Gastroesophageal sphincter (tissue), 4 donors: ENCODE measurements at regions not wholly inside any gene's neighbourhood (a gene's known extent, or its start where the extent isn't known, plus 50 kb on each side); places are given as distances from the start of the nearest gene placed in this dataset.

Experiments used
- ATAC-seq: fragments of 150-250 bp; one replicate; pipeline ENCODE4 v1.9.1; 2016; ENCODE audit warnings: mild to moderate bottlenecking, moderate library complexity
- H3K27ac ChIP-seq, 4 donors: fragments of 200-600 bp; sonication (generic) in 3 of 4; 1 replicate in 3 of 4; 2 replicates in 1 of 4; pipeline ENCODE4 v1.5.1; 2016 to 2019
- H3K27me3 ChIP-seq: fragments of 200-600 bp; sonication (generic); one replicate; pipeline ENCODE4 v1.5.1; 2019
- H3K36me3 ChIP-seq, 2 donors: fragments of 200-600 bp; sonication (generic); one replicate each; pipeline ENCODE4 v1.5.1; 2019; ENCODE audit warnings: control low read depth in 1 of 2
- H3K4me1 ChIP-seq, 3 donors: fragments of 200-600 bp; sonication (generic); 1 replicate in 2 of 3; 2 replicates in 1 of 3; pipeline ENCODE4 v1.5.1; 2016 to 2019; ENCODE audit warnings: control low read depth in 2 of 3
- H3K4me3 ChIP-seq, 2 donors: fragments of 200-600 bp; sonication (generic); one replicate each; pipeline ENCODE4 v1.5.1; 2019; ENCODE audit warnings: mild to moderate bottlenecking in 1 of 2, moderate library complexity in 1 of 2
- H3K9me3 ChIP-seq, 3 donors: fragments of 200-600 bp; sonication (generic); one replicate each; pipeline ENCODE4 v1.5.1; 2017 to 2019; ENCODE audit warnings: control low read depth in 2 of 3
- CTCF ChIP-seq, 4 experiments: fragments of 200-600 bp in 2 of 4; fragments of 450-650 bp in 2 of 4; sonication (generic) in 1 of 4; IDR thresholded peaks; one replicate each; pipeline ENCODE4 v1.5.1; 2017 to 2019; ENCODE audit warnings: antibody characterized with exemption in 4 of 4, mild to moderate bottlenecking in 2 of 4, moderate library complexity in 2 of 4
- EP300 ChIP-seq: sonication (generic); formaldehyde crosslinking; IDR thresholded peaks from one replicate; pipeline ENCODE4 v1.6.1; 2017; ENCODE audit warnings: antibody characterized with exemption, mild to moderate bottlenecking
- POLR2A ChIP-seq, 2 donors: fragments of 450-650 bp; IDR thresholded peaks; one replicate each; pipeline ENCODE4 v1.6.1; 2017; ENCODE audit warnings: antibody characterized with exemption in 2 of 2, mild to moderate bottlenecking in 2 of 2, moderate library complexity in 1 of 2
- POLR2AphosphoS5 ChIP-seq: sonication (generic); formaldehyde crosslinking; IDR thresholded peaks from one replicate; pipeline ENCODE4 v1.6.1; 2017; ENCODE audit warnings: antibody characterized with exemption
- whole genome bisulfite sequencing, 2 donors: methylation state at CpG; one replicate each; pipeline ENCODE4 v1.1.5; 2018; ENCODE audit warnings: low coverage in 1 of 2; 5-methylcytosine and 5-hydroxymethylcytosine counted together

GRCh38 chr21:39029900-39030884, 153.1 kb downstream of the PSMG1 start:
- TF ChIP-seq CTCF (IDR thresholded peaks at IDR 0.05), result no peak
- no peak for TF ChIP-seq POLR2A (IDR thresholded peaks at IDR 0.05)
- TF ChIP-seq POLR2AphosphoS5, result no peak
- TF ChIP-seq EP300, result no peak
- no peaks in the 10 kb centered on the region for H3K27me3 ChIP-seq
- no peak overlapping the region for H3K27ac ChIP-seq
- H3K36me3 ChIP-seq, result no peaks in the 10 kb centered on the region
- no peak overlapping the region for H3K4me3 ChIP-seq
- WGBS, 2 donors, result 74 to 85% methylated on average over 5 to 11 of the region's 14 CpGs
- H3K4me1 ChIP-seq, result no peaks in the 10 kb centered on the region
- peaks cover 0 to 19% (median 0%) of the 10 kb centered on the region in 3 donors for H3K9me3 ChIP-seq
- no peak for ATAC-seq

GRCh38 chr21:39029086-39029755, 154.0 kb downstream of the PSMG1 start:
- ATAC-seq, result no peak
- Histone ChIP-seq H3K9me3 (peaks cover 0 to 22% (median 0%) of the 10 kb centered on the region in 3 donors), H3K36me3 (no peaks in the 10 kb centered on the region), H3K27me3 (no peaks in the 10 kb centered on the region), H3K4me3 (no peak overlapping the region), H3K4me1 (no peaks in the 10 kb centered on the region), H3K27ac (no peak overlapping the region)
- TF ChIP-seq EP300 (no peak), CTCF (IDR thresholded peaks at IDR 0.05) (no peak)
- 44 to 51% methylated on average over 5 to 6 of the region's 7 CpGs for WGBS, 2 donors

GRCh38 chr21:39025198-39025597, 158.1 kb downstream of the PSMG1 start:
- no peak for TF ChIP-seq EP300
- no peak for TF ChIP-seq POLR2AphosphoS5
- no peak for TF ChIP-seq CTCF (IDR thresholded peaks at IDR 0.05)
- no peak for TF ChIP-seq POLR2A (IDR thresholded peaks at IDR 0.05)
- Histone ChIP-seq H3K9me3 (peaks cover 0 to 22% (median 0%) of the 10 kb centered on the region in 3 donors), H3K4me3 (no peak overlapping the region), H3K27ac (no peak overlapping the region), H3K27me3 (no peaks in the 10 kb centered on the region), H3K4me1 (peaks cover 4 to 33% (median 21%) of the 10 kb centered on the region in 3 donors), H3K36me3 (no peaks in the 10 kb centered on the region)
- ATAC-seq, result no peak
- 92% methylated on average over 5 of the region's 5 CpGs; no CpG with 5 or more reads in 1 of the 2 donors for WGBS, 2 donors

GRCh38 chr21:39024538-39024937, 158.7 kb downstream of the PSMG1 start:
- H3K4me1 ChIP-seq, result peaks cover 4 to 33% (median 21%) of the 10 kb centered on the region in 3 donors
- TF ChIP-seq POLR2A (IDR thresholded peaks at IDR 0.05) (no peak), EP300 (no peak), POLR2AphosphoS5 (no peak), CTCF (IDR thresholded peaks at IDR 0.05) (no peak)
- 85 to 89% methylated on average over 2 of the region's 2 CpGs for WGBS, 2 donors
- peak overlapping the region in 1 of 4 donors; percentile 75 for H3K27ac ChIP-seq
- peaks cover 0 to 22% (median 0%) of the 10 kb centered on the region in 3 donors for H3K9me3 ChIP-seq
- no peaks in the 10 kb centered on the region for H3K36me3 ChIP-seq
- H3K4me3 ChIP-seq, result no peak overlapping the region
- no peaks in the 10 kb centered on the region for H3K27me3 ChIP-seq
- ATAC-seq, result no peak
